MM.1S (cell line): ENCODE measurements at regions not wholly inside any gene's neighbourhood (a gene's known extent, or its start where the extent isn't known, plus 50 kb on each side); places are given as distances from the start of the nearest gene placed in this dataset.

Experiments
- DNase-seq: peaks from one replicate; pipeline ENCODE4 v3.0.0-alpha.2; 2015
- H2AFZ ChIP-seq: fragments of 300-600 bp; sonication (generic); 2 replicates; pipeline ENCODE4 v1.6.0; 2016; ENCODE audit warnings: antibody characterized with exemption, low read length
- H3F3A ChIP-seq: fragments of 300-600 bp; sonication (generic); 2 replicates; pipeline ENCODE4 v1.6.1; 2016; ENCODE audit warnings: mild to moderate bottlenecking, antibody characterized with exemption, low read length, moderate library complexity, mixed read lengths; ENCODE audit not compliant: insufficient read depth
- H3K27ac ChIP-seq: fragments of 300-600 bp; sonication (generic); 2 replicates; pipeline ENCODE4 v1.5.1; 2016; ENCODE audit warnings: mild to moderate bottlenecking, low read length
- H3K27me3 ChIP-seq: fragments of 300-600 bp; sonication (generic); replicated peaks from 2 replicates; pipeline ENCODE4 v1.6.0; 2016; ENCODE audit warnings: low read length; ENCODE audit not compliant: insufficient read depth
- H3K36me3 ChIP-seq: fragments of 300-600 bp; sonication (generic); replicated peaks from 2 replicates; pipeline ENCODE4 v1.6.1; 2016; ENCODE audit warnings: mild to moderate bottlenecking, low read length, mixed read lengths; ENCODE audit not compliant: insufficient read depth
- H3K4me1 ChIP-seq: fragments of 300-600 bp; sonication (generic); 2 replicates; pipeline ENCODE4 v1.6.1; 2016; ENCODE audit warnings: low read length, mixed read lengths
- H3K4me2 ChIP-seq: fragments of 300-600 bp; sonication (generic); 2 replicates; pipeline ENCODE4 v1.6.0; 2016; ENCODE audit warnings: low read depth, low read length
- H3K4me3 ChIP-seq: fragments of 300-600 bp; sonication (generic); 2 replicates; pipeline ENCODE4 v1.5.1; 2016; ENCODE audit warnings: low read length, mixed read lengths
- H3K79me2 ChIP-seq: fragments of 300-600 bp; sonication (generic); 2 replicates; pipeline ENCODE4 v1.6.1; 2016; ENCODE audit warnings: mixed run types, low read length, mixed read lengths
- H3K9ac ChIP-seq: fragments of 300-600 bp; sonication (generic); 2 replicates; pipeline ENCODE4 v1.6.1; 2016; ENCODE audit warnings: low read length, mixed read lengths
- H3K9me2 ChIP-seq: fragments of 300-600 bp; sonication (generic); replicated peaks from 2 replicates; pipeline ENCODE4 v1.6.1; 2016; ENCODE audit warnings: mild to moderate bottlenecking, low read length, mixed read lengths; ENCODE audit not compliant: insufficient read depth
- H3K9me3 ChIP-seq: fragments of 300-600 bp; sonication (generic); replicated peaks from 2 replicates; pipeline ENCODE4 v1.6.1; 2016; ENCODE audit warnings: mild to moderate bottlenecking, low read length, mixed read lengths; ENCODE audit not compliant: insufficient read depth
- H4K20me1 ChIP-seq: fragments of 300-600 bp; sonication (generic); 2 replicates; pipeline ENCODE4 v1.6.1; 2016; ENCODE audit warnings: mild to moderate bottlenecking, low read length, moderate library complexity, mixed read lengths; ENCODE audit not compliant: insufficient read depth
- EZH2 ChIP-seq: fragments of 300-600 bp; sonication (generic); optimal IDR thresholded peaks from 2 replicates; pipeline ENCODE3; 2017; ENCODE audit warnings: low read depth, mild to moderate bottlenecking, antibody characterized with exemption, low read length, mixed read lengths
- EZH2phosphoT487 ChIP-seq: fragments of 300-600 bp; sonication (generic); IDR thresholded peaks from 2 replicates; pipeline ENCODE4 v1.6.1; 2018; ENCODE audit warnings: antibody characterized with exemption, low read length
- TF ChIP-seq, protein P1 (sequence below): fragments of 300-600 bp; sonication (generic); IDR thresholded peaks from 2 replicates; pipeline ENCODE4 v1.5.1; 2016; ENCODE audit warnings: antibody characterized with exemption, low read length, mixed read lengths

DNA sequence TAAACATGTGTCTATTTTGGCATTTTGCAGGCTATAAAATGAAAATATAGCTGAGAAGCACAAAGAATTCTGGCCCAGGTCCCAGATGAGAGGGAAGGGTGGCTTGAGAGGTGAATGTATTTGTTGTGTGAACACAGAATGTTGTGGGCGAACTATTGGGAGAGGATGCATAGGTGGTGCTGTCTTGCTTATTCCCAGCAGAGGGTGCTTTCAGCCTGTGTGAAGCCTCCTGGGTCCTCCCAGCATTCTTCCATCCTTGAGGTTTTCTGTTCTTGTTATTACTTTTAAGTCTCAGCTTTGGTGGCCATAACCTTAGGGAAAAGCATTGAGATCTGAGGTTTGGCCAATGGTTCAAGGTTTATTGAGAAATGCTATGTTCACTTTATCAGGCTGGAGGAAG, 108.7 kb upstream of the SNX19 start:
- Histone ChIP-seq H3K9me3 (no peaks in the 10 kb centered on the region), H3K27ac (no peak overlapping the region), H3K79me2 (no peaks in the 10 kb centered on the region), H3K9me2 (no peaks in the 10 kb centered on the region), H3F3A (no peaks in the 10 kb centered on the region), H3K4me2 (no peak overlapping the region), H3K4me1 (no peaks in the 10 kb centered on the region), H2AFZ (no peak overlapping the region), H3K36me3 (no peaks in the 10 kb centered on the region), H3K9ac (no peak overlapping the region), H4K20me1 (no peaks in the 10 kb centered on the region), H3K4me3 (no peak overlapping the region), H3K27me3 (no peaks in the 10 kb centered on the region)
- no peak for DNase-seq
- TF ChIP-seq, protein P1, sequence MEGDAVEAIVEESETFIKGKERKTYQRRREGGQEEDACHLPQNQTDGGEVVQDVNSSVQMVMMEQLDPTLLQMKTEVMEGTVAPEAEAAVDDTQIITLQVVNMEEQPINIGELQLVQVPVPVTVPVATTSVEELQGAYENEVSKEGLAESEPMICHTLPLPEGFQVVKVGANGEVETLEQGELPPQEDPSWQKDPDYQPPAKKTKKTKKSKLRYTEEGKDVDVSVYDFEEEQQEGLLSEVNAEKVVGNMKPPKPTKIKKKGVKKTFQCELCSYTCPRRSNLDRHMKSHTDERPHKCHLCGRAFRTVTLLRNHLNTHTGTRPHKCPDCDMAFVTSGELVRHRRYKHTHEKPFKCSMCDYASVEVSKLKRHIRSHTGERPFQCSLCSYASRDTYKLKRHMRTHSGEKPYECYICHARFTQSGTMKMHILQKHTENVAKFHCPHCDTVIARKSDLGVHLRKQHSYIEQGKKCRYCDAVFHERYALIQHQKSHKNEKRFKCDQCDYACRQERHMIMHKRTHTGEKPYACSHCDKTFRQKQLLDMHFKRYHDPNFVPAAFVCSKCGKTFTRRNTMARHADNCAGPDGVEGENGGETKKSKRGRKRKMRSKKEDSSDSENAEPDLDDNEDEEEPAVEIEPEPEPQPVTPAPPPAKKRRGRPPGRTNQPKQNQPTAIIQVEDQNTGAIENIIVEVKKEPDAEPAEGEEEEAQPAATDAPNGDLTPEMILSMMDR, result no peak; the same call in 1 of the 2 replicates
- TF ChIP-seq EZH2phosphoT487 (no peak), EZH2 (no peak)

DNA sequence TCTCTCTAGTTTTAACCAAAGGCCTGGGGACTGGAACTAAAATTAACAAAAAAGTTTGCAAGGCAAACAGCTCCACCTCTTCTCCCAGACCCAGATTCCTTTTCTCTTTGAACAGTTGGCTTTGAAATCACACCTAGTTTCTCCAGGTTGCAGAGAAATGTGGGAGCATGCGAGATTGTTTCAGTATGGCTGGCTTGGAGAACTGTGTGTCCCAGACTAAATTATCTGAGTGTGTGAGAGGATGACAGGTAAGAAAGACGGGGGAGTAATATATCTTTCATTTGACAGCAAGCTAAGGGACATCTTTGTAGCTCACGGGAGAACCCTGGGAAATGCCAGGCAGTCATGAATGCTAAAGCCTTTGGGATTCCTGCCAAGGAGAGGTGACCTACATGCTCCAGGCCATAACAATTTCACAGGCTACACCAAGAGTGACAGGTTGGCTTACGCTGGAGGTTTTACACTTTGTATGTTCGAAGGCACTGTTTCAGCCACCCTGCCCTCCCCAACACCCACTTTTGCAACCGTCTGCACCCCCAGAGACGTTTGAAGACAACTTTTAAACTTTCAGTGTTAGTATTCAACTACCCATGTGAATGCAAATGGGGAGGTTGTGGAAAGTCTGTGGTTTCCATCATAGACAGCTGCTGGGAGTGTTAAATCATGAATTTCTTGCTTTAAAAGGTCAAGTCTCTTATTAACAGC, 109.3 kb upstream of the SNX19 start:
- no peak for DNase-seq
- Histone ChIP-seq H3K79me2 (no peaks in the 10 kb centered on the region), H3F3A (no peaks in the 10 kb centered on the region), H3K9ac (no peak overlapping the region), H3K9me3 (no peaks in the 10 kb centered on the region), H3K9me2 (no peaks in the 10 kb centered on the region), H3K4me1 (no peaks in the 10 kb centered on the region), H3K27ac (no peak overlapping the region), H3K36me3 (no peaks in the 10 kb centered on the region), H2AFZ (no peak overlapping the region), H4K20me1 (no peaks in the 10 kb centered on the region), H3K4me2 (no peak overlapping the region), H3K4me3 (no peak overlapping the region), H3K27me3 (no peaks in the 10 kb centered on the region)
- TF ChIP-seq EZH2 (no peak), EZH2phosphoT487 (no peak)
- TF ChIP-seq, protein P1, result no peak

DNA sequence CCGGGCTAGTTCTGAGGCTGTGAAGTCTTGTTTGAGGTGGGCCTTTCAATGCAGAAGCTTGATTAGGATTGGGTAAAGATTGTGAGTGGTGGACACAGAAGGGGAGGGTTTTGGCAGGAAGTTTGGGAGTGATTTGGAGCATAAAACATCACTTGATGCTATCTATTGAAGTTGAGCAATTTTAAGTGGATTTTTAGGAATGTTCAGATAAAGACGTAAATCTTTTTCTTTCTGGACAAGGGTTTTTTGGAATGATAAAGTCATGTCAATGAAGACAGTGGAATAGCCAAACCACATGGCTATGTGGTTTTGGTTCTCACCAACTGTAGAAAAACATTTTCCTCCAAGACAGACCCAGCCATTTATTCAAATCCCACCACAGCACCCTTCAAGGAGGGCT, 111.2 kb upstream of the SNX19 start:
- Histone ChIP-seq H3K9me2 (no peaks in the 10 kb centered on the region), H2AFZ (no peak overlapping the region), H3K27ac (no peak overlapping the region), H3K9me3 (no peaks in the 10 kb centered on the region), H3K4me3 (no peak overlapping the region), H3K79me2 (no peaks in the 10 kb centered on the region), H3K9ac (no peak overlapping the region), H4K20me1 (no peaks in the 10 kb centered on the region), H3F3A (no peaks in the 10 kb centered on the region), H3K36me3 (no peaks in the 10 kb centered on the region), H3K27me3 (no peaks in the 10 kb centered on the region), H3K4me1 (no peaks in the 10 kb centered on the region), H3K4me2 (no peak overlapping the region)
- TF ChIP-seq EZH2phosphoT487 (no peak), EZH2 (no peak)
- TF ChIP-seq, protein P1, result no peak
- no peak for DNase-seq
